Superior temporal gyrus (tissue), 1 donor: ENCODE measurements at regions not wholly inside any gene's neighbourhood (a gene's known extent, or its start where the extent isn't known, plus 50 kb on each side); places are given as distances from the start of the nearest gene placed in this dataset.
A peak's percentile ranks its signal among the peaks of the same experiment; 100 is the strongest.
"Not testable (repeated sequence)": the region's sequence is repeated elsewhere in the genome, so short reads cannot be mapped to it uniquely, and the experiment has no call there.

ENCODE experiments used
- DNase-seq: peaks from one replicate; pipeline ENCODE4 v3.0.0-alpha.2; 2016; ENCODE audit errors: extremely low spot score

GRCh38 chr13:107916902-107917301 is 298.4 kb downstream of the LIG4 start:
- not testable (repeated sequence) for DNase-seq

- no peak for DNase-seq
Observed at GRCh38 chr13:107912745-107913144, 302.6 kb downstream of the LIG4 start.

- DNase-seq, result no peak
Observed at GRCh38 chr13:107907065-107907805, 308.1 kb downstream of the LIG4 start.

GRCh38 chr13:107906131-107906530 is 309.2 kb downstream of the LIG4 start:
- DNase-seq, result no peak

GRCh38 chr13:107901996-107902562 is 313.3 kb downstream of the LIG4 start:
- no peak for DNase-seq

- DNase-seq, result no peak
Observed at GRCh38 chr13:107901230-107901629, 314.1 kb downstream of the LIG4 start.

- no peak for DNase-seq
Observed at GRCh38 chr13:107900775-107901174, 314.6 kb downstream of the LIG4 start.

- no peak for DNase-seq
Observed at GRCh38 chr13:107886118-107886517, 329.2 kb downstream of the LIG4 start.

GRCh38 chr13:107884564-107884963 is 330.8 kb downstream of the LIG4 start:
- no peak for DNase-seq

- DNase-seq, result no peak
Observed at GRCh38 chr13:107883561-107884175, 331.7 kb downstream of the LIG4 start.

- DNase-seq, result no peak
Observed at GRCh38 chr13:107882708-107883560, 332.4 kb downstream of the LIG4 start.

GRCh38 chr13:107881362-107881761 is 334.0 kb downstream of the LIG4 start:
- no peak for DNase-seq

GRCh38 chr13:107874456-107874855 is 340.9 kb downstream of the LIG4 start:
- DNase-seq, result no peak

GRCh38 chr13:107873926-107874325 is 341.4 kb downstream of the LIG4 start:
- DNase-seq, result no peak

- no peak for DNase-seq
Observed at GRCh38 chr13:107870400-107870799, 344.9 kb downstream of the LIG4 start.

GRCh38 chr13:107867701-107868661 is 347.4 kb downstream of the LIG4 start:
- peak; percentile 58 for DNase-seq

GRCh38 chr13:107866941-107867623 is 348.3 kb downstream of the LIG4 start:
- DNase-seq, result peak; percentile 28

GRCh38 chr13:107866032-107866940 is 349.1 kb downstream of the LIG4 start:
- peak; percentile 42 for DNase-seq

GRCh38 chr13:107865643-107866031 is 349.7 kb downstream of the LIG4 start:
- DNase-seq, result peak; percentile 9

- no peak for DNase-seq
Observed at GRCh38 chr13:107865318-107865575, 350.1 kb downstream of the LIG4 start.
